SIG-M5 treated with dmso at 0.1 percent for 504 hours (cell line): ENCODE measurements at regions not wholly inside any gene's neighbourhood (a gene's known extent, or its start where the extent isn't known, plus 50 kb on each side); places are given as distances from the start of the nearest gene placed in this dataset.
"Not testable (repeated sequence)": the region's sequence is repeated elsewhere in the genome, so short reads cannot be mapped to it uniquely, and the experiment has no call there.

Experiments
- DNase-seq: peaks from one replicate; lab custom pipeline; 2025; ENCODE audit not compliant: unreplicated experiment; lab: John Stamatoyannopoulos, UW

DNA sequence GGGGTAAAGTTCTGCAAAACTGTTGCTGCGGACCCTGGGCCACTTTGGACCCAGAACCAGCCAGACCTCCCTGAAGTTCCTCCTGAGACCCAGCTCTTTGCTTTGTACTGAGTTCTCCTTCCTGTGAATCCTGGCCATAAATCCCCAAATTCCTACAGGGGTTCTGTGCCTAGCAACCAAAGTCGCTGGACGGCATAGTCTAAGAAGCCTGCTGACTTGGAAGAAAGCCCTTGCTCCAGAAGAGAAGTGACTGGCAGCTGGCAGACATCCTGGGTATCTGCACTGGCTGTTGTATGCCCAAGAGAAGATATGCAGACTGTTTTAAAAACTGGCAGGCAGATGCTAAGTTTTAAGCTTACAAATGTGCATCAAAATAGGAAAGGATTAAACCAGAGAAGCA lies 99.9 kb upstream of the SLC24A4 start:
- DNase-seq, result no peak

DNA sequence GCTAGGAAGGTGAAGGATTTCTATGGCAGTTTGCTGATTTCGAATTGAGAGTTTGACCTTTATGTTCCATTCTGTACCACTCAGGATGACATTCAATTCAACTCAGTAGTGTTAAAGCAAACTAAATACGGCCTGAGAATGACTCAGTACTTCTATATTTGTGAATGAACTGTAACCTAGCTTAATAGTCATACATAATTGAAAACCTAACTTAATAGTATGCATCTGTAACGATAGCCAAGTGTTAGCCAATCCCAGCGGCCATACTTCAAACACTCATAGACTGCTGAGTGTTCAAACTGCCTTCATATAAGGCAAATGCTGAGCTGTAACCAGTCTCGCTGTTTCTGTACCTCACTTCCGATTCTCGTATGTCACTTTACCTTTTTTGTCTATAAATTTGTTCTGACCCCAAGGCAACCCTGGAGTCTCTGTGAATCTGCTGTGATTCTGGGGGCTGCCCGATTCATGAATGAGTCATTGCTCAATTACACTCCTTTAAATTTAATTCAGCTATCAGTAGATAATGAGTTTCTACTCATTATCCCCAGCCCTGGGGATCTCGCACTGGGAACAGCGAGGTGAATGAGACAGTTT lies 98.5 kb upstream of the SLC24A4 start:
- DNase-seq, result no peak

DNA sequence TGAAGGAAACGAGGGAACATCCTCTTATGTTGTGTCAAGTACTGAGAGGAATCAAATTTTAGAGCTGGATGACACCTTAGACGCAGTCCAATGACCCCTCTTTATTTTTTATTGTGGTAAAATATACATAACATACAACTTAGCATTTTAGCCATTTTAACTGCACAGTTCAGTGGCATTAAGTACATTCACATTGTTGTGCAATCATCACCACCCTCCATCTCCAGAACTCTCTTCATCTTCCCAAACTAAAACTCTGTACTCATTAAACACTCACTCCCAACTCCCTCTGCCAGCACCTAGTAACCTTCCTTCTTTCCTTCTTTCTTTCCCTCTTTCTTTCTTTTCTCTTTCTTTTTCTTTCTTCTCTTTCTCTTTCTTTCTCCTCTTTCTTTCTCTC lies 97.2 kb upstream of the SLC24A4 start:
- no peak for DNase-seq

DNA sequence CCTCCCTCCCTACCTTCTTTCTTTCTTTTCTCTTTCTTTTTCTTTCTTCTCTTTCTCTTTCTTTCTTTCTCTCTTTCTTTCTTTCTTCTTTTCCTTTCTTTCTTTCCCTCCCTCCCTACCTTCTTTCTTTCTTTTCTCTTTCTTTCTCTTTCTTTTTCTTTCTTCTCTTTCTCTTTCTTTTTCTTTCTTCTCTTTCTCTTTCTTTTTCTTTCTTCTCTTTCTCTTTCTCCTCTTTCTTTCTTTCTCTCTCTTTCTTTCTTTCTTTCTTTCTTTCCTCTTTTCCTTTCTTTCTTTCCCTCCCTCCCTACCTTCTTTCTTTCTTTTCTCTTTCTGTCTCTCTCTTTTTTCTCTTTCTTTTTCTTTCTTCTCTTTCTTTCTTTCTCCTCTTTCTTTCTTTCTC lies 96.8 kb upstream of the SLC24A4 start:
- not testable (repeated sequence) for DNase-seq

DNA sequence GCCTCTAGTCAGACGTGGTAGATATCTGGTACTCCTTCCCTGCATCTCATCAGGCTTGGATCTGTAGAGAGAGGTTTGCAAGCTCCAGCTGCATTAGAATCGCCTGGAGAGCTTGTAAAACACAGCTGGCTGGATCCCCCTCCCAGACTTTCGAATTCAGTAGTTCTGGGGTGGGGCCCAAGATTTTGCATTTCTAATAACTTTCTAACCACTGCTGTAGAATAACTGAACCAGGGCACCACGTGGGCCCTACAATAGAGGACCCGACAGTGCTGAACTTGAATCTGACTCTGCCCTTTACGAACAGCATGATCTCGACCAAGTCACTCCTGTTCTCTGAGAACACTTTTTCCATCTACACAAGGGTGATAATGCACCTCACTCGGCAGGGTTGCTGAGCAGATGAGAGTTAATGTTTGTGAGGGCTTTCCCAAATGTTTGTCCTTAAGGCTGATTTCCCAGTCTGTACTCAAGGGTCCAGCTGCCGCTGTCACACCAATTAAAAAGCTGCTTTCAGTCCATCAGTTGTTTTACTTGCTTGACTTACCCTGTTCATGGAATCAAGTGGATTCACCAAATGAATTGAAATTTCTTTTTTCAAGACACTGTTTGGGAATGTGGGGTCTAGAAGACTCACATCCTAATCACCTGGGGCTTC lies 86.6 kb upstream of the SLC24A4 start:
- no peak for DNase-seq

DNA sequence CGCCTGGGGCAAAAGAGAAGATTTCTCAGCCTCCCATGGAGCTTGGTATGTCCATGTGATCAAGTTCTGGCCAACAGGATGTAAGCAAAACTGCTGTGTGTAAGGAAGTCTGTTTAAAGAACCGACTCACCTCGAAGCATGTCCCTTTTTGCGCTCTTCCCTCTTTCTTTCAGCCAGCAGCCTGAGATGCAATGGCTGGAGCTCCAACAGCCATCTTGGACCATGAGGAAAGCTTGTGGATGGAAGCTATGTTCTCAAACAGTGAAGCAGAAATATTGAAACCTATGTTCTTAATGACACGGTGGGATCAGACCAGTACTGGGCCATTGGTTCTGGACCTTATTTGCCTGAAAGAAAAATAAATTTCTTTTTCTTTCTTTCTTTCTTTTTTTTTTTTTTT lies 82.3 kb upstream of the SLC24A4 start:
- no peak for DNase-seq

DNA sequence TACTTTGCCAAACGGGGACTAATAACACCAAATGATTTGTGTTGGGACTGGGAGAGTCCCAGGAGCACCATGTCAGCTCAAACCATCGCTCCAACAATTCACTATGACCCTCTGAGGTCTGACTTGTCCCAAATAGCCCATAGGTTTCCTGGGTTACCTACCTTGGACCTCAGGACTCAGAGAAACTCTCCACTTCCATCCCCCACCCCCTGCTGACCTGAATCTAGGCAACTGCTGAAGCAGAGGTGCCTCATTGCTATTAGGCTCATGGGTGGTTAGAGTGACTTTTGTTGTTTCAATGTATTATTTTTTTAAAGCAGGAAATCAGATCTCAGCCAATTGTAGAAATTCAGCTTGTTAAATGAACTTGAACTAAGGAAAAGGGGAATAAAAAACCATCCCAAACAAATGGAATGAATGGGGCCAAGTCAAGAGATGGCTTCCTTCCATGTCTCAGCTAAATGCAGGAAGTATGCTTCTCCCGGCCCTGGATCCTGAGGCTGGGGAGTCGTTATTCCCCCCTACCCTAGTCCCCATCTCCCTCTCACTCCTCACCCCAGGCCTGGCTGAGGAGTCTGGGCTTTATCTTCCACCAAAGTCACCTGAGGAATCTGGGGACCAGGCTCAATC lies 80.9 kb upstream of the SLC24A4 start:
- no peak for DNase-seq

DNA sequence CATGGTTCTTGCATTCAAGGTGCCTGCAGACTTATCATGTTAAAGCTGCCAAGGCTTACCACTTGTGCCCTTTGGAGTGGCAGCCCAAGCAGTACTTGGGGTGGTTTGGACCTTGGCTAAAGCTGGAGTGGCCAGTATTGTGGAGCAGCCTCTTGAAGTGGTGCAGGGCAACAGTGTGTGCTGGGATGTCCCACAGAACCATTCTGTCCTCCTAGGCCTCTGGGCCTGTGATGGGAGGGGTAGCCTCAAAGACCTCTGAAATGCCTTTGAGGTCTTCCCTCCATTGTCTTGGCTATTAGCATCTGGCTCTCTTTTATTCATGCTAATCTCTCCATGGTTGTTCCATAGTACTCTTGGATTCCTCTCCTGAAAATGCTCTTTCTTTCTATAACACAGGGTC lies 78.2 kb upstream of the SLC24A4 start:
- no peak for DNase-seq

DNA sequence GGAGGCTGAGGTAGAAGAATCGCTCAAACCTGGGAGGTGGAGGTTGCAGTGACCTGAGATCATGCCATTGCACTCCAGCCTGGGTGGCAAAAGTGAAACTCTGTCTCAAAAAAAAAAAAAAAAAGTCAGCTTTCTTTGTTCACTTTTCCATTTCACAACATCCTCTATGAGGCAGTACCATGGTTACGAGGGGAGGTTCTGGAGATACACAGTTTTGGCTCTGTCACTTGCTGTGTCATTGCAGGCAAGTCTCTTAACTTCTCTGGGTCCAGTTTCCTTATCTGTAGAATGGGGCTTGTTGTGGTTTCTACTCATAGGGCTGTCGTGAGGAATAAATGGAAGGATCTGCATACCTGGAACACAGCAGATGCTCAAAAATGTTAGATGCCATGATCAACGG lies 75.6 kb upstream of the SLC24A4 start:
- DNase-seq, result peak; percentile 53

DNA sequence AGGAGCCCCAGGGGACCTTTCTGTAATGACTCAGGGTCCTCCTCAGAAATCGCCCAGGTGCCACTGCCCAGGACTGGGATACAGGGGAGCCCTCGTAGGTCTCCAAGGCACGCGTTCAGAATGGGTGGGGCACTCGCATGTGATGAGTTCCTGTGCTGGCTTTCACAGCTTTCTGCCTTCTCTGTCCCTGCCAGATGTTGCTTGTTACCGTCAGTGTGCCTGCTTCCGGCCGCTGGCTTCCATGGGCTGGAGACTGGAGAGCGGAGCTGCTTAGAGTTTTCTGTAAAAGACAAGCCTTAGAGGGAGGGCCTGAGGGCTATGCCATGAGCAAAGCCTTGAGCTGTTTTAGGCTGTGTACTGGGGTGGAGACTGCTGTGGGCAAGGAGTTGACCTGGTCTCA lies 75.0 kb upstream of the SLC24A4 start:
- no peak for DNase-seq

DNA sequence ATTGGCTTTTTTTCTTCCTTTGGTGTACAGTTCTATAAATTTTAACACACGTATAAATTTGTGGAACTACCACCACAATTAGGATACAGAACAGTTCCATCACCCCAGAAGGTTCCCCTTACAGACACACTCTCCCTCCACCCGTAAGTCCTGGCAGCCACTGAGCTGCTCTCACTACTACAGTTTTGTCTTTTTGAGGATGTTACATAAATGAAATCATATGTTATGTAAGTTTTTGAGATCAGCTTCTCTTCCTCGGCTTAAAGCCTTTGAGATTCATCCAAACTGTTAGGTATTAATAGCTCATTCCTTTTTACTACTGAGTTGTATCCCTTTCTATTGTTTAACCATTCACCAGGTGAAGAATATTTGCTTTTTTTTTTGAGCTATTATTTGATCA lies 74.3 kb upstream of the SLC24A4 start:
- peak; percentile 63 for DNase-seq

DNA sequence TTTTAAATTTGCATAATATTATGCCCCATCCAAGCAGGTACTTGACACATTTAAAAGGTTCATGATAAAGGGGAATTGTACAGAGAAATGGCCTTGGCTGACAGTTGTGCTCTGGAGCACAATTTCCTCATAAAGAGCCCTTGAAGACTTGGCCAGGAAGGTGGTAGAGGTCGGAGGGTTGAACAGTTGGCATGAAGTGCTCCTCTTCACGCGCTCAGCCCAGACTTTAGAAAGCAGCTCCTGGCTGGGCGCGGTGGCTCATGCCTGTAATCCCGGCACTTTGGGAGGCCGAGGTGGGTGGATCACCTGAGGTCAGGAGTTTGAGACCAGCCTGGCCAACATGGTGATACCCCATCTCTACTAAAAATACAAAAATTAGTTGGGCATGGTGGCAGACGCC lies 72.6 kb upstream of the SLC24A4 start:
- not testable (repeated sequence) for DNase-seq

DNA sequence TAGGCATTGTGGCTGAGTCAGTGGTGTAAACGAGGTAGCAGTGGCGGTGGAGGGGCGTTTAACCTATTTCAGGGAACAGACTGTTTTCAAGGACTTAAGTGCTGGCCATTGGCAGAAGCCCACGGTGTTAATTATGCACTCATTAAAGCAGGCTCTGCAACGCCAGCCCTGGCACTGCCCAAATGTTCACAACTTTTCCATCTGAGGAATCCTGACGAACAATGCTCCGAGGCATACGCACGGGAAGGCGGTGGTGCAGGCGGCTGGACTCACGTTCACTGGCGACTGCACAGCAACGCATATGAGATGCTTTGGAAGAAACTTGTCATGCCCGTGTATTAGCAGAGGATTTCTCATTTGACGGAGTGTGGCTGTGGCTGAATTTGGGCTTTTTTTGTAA lies 70.6 kb upstream of the SLC24A4 start:
- DNase-seq, result no peak

DNA sequence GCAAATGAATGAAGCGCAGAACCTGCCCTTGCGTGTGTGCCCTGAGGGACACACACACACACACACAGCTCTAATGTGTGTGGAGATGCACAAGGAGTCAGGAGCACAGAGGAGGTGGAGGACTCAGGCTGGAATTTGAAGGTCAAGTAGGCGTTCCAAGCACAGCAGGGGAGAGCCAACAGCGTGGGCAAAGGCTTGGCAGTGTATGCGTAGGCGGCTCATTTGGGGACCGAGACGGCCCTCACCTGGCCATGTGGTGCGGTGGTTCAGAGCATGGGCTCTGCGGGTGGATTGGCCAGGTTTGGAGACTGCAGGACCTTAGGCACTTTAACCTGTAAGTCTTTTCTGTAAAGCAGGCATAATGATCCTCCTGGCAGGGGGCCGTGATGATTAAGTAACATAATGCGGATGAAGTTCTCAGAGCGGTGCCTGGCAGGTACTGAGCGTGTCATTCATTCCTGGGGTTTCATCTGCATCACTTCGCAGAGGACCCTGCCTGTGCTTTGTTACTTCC lies 69.5 kb upstream of the SLC24A4 start:
- no peak for DNase-seq

DNA sequence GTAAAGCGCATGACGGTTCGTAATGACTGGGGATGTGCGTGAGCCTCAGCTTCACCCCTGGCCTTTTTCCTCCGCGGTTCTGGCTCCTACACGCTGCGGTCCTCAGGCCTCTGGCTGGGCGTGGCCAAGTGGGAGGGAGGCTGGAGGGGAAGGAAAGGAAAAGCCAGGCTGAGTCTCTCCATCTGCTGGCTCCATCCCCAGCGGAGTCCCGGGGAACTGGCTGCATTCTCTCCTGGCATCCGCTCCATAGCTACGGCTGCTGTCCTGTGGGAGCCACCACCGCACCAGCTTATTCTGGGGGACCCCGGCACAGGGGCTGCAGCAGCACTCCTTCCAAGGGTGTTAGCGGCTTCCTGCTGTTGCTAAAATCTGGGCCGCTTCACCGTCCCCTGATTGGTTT lies 68.2 kb upstream of the SLC24A4 start:
- DNase-seq, result no peak

DNA sequence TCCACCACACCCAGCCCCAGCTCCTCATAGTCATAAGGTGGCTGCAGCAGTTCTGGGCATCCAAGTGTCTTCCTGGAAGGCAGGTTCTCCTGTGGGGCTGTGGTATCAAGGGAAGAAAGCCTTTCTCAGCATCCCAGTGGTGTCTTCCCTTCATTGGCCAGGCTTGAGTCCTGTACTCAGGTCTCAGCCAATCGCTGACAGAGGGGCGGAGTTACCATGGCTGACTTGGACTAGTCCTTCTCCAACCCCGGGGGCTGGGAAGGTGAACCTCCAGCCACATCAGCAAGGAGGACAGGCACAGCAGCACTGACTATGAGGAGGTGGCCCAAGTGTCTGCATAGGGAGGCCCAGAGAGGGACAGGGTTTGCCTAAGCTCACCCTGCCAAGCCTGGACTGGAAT lies 64.0 kb upstream of the SLC24A4 start:
- no peak for DNase-seq

DNA sequence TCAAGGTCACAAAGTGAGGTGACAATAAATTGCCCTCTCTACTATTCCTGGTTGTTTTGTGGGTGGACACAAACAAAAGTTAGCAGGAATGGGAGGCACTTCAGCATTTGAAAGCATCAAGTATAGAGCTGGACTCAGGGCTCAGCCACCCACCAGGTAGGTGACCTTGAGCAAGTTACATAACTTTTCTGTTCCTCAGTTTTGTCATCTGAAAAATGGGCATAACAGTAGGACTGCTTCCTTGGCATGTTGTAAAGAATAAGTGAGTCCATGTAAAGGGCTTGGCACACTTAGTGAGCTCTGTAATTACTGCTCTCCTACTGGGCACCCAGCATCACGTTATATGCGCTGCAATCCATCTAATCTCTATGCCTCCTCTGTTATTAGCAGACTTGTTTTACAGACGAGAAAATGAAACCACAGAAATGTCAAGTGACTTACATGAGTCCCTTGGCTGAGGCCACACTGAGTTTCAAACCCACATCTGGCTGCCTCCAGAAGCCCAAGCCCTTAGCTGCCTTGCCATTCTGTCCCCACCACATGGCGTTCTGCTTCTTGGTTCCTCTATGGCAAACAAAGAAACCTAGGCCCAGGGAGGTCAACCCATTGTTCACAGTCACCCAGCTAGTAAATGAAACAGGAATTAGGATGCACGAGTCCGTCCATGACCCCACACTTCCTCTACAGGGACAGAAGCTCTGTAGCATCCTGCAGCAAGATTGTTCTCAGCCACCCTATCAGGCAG lies 63.2 kb upstream of the SLC24A4 start:
- peak; percentile 44 for DNase-seq

DNA sequence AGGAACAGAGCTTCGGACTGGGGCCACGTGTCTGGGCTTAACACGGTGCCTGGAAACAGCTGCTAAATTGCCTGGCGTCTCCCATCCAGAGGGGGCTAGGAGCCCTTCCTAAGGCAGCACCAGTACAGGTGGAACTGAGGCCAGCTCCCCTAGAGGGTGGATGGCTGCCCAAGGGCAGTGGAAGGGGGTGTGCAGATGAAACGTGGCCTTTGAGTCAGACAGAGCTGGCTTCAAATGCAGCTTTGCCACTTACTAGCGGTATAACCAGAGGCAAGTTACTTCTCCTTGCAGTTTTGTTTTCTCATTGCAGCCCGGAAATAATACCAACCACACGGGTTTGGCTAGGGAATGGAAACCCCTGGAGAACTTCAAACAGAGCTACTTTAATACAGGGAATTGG lies 59.3 kb upstream of the SLC24A4 start:
- peak; percentile 63 for DNase-seq

DNA sequence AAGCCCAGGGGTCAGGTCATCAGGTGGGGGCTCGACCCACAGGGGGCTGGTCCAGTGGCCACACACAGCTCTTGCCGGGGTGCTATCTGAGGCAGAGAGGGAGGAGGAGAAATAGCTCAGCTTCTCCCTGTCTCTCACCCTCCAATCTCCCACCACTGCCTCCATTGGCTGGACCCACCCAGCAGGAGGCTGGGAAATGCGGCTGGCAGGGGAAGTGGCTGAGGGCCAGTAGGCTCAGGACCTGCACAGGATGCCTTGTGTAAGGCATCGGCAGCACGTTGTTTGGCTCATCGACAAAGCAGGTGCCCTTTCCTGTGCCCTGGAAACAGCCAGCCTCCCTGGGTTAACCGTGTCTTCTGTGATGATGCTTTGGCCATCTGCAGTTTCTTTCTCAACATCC lies 58.8 kb upstream of the SLC24A4 start:
- no peak for DNase-seq

DNA sequence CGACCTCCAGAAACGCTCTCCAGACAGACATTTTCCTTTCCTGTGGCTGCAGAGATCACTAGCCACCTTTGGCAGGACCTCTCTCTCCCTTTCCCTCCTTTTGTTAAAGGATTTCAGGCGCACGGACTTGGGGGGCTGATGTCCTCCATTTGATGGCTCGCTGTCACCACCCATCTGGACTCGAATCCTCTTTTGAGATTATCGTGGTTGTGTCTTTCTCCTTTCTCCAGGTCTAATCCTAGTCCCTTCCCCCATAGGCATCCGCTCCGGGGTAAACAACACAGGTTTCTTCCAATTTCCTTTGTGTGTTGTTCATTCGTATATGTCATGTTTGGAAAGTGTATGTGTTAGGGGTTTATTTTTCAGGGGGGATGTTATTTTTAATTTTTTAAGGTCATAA lies 56.7 kb upstream of the SLC24A4 start:
- no peak for DNase-seq
